HAP-1 (cell line): ENCODE measurements at regions not wholly inside any gene's neighbourhood (a gene's known extent, or its start where the extent isn't known, plus 50 kb on each side); places are given as distances from the start of the nearest gene placed in this dataset.
"Not testable (repeated sequence)": the region's sequence is repeated elsewhere in the genome, so short reads cannot be mapped to it uniquely, and the experiment has no call there.

Experiments used
- DNase-seq, 2 experiments: peaks; one replicate each; pipeline ENCODE4 v3.0.0-alpha.2; 2016 to 2020; ENCODE audit warnings: low spot score in 2 of 2
- H3K27me3 ChIP-seq: fragments of 250-450 bp; sonication (Bioruptor Pico); 2 replicates; pipeline ENCODE4 v1.5.1; 2020; ENCODE audit warnings: low read depth, mild to moderate bottlenecking, moderate library complexity
- H3K36me3 ChIP-seq: fragments of 250-450 bp; sonication (Bioruptor Pico); replicated peaks from 2 replicates; pipeline ENCODE4 v1.5.1; 2020; ENCODE audit warnings: mild to moderate bottlenecking
- H3K4me1 ChIP-seq: fragments of 250-450 bp; sonication (Bioruptor Pico); 2 replicates; pipeline ENCODE4 v1.5.1; 2020; ENCODE audit warnings: mild to moderate bottlenecking
- H3K4me3 ChIP-seq: fragments of 250-450 bp; sonication (Bioruptor Pico); 2 replicates; pipeline ENCODE4 v1.5.1; 2020; ENCODE audit warnings: mild to moderate bottlenecking, moderate library complexity
- H3K9me3 ChIP-seq: fragments of 250-450 bp; sonication (Bioruptor Pico); 2 replicates; pipeline ENCODE4 v1.5.1; 2020; ENCODE audit warnings: mild to moderate bottlenecking, moderate library complexity
- in situ Hi-C: fragments of 300-500 bp; cut with MboI; formaldehyde crosslinking; loops from 3 replicates; pipeline ENCODE4 v1.14.3; 2020; ENCODE audit warnings: low sequenced_read_pairs, inconsistent platforms, mixed read lengths

DNA sequence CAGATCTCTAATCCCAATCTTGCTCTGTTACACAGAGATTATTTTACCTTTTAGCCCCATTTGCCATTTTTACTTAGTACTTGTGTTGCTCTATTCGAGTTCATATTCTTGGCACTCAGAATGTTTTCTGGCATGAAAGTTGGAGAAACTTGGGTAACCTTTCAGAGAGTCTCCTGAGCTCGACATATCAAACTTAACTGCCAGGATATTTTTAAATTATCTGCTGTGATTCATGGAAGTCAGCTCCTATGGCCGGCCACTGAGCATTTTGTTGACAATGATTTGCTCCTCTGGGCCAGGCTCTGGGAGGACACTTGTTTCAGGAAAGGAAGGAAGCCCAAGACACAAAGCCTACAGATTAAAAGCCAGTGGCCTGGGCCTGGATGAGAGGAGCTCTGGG is 396.7 kb downstream of the TNS3 start:
- Histone ChIP-seq H3K4me1 (no peaks in the 10 kb centered on the region), H3K9me3 (no peaks in the 10 kb centered on the region), H3K4me3 (no peak overlapping the region), H3K36me3 (no peaks in the 10 kb centered on the region), H3K27me3 (no peaks in the 10 kb centered on the region; the same call in 1 of the 2 replicates)
- in situ Hi-C loops, result loop anchor here (10.0 kb wide), 1 partner anchor 1270 kb away; no protein-coding TSS in a partner anchor
- no peak for DNase-seq

DNA sequence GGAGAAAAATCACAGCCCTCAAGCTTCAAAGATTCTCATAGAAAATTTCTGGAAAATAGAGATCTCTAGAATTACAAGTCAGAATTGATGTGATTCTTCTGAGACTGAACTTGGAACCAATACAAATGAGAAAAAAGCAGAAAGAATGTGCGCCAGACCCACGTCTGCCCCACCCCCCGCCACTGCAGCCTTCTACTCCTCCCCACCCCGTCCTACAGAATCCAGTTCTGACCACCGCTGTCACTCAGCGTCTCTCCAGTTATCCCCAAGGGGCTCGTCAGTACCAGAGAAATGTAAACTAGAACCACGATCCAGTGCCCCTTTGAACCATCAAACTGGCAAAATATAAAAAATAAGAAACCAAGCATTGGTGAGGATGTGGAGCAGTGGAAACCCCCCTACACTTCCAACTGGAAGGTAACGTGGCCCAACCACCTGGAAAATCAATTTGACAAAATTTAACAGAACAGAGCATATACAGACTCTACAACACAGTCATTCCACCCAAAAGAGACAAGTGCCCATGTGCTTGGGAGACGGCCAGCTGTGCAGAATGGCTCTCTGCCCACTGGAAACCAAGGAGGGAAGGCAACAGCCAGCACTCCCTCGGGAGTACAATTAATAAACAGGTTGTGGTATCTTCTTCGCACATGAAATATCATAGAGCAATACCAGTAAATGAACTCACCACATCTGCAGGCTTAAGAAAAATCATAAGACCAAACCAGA is 397.9 kb downstream of the TNS3 start:
- in situ Hi-C loops, result loop anchor here (10.0 kb wide), 1 partner anchor 1269 kb away; no protein-coding TSS in a partner anchor
- Histone ChIP-seq H3K4me3 (no peak overlapping the region), H3K4me1 (no peaks in the 10 kb centered on the region), H3K27me3 (no peaks in the 10 kb centered on the region; the same call in 1 of the 2 replicates), H3K36me3 (no peaks in the 10 kb centered on the region), H3K9me3 (no peaks in the 10 kb centered on the region)
- DNase-seq, result no peak

DNA sequence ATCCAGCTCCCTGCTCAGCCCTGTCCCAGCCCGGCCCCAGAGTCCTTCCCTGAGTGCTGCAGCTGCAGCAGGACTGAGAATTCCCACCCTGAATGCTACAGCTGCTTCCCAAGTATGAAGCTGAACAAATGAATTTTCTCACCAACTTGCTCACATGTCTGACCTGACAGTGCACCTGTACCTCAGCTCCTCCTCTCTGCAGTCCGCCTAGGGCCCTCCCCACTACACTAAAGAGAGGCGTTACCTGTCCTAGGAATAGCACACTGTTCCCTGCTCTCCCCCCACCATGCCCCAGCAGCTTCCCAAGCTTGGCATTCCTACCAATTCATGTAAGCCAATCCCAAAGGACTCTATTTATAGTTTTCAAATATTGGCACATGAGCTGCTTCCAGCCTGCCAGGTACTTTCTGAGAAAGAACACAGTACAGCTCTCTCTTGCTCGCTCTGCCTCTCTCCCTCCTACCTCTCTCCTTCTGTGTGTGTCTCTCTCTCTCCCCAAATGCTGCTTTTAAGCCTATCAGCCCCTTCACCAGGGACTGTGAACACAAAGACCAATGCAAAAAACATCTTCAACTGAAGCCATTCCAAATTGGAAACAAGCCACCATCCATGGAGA is 400.1 kb downstream of the TNS3 start:
- in situ Hi-C loops, result loop anchor here (10.0 kb wide), 1 partner anchor 1267 kb away; no protein-coding TSS in a partner anchor
- Histone ChIP-seq H3K9me3 (no peaks in the 10 kb centered on the region), H3K36me3 (no peaks in the 10 kb centered on the region), H3K27me3 (no peaks in the 10 kb centered on the region; the same call in 1 of the 2 replicates), H3K4me3 (no peak overlapping the region), H3K4me1 (no peaks in the 10 kb centered on the region)
- DNase-seq, result no peak

DNA sequence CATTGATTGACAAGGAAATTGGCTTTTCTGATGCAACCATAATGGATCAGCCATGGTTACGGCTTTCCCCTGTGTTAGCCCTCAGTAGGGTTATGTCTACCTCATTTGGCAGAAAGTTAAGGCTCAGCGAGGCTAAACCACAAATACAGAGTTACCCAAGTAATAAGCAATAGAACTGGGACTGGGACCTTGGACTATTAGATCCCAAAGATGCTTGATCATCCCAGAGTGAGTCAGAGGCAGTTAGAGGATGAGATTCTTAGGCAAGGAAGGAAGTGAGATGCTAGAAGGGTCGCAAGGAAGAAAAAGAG is 401.4 kb downstream of the TNS3 start:
- in situ Hi-C loops, result loop anchor here (10.0 kb wide), 1 partner anchor 1266 kb away; no protein-coding TSS in a partner anchor
- Histone ChIP-seq H3K9me3 (no peaks in the 10 kb centered on the region), H3K4me3 (no peak overlapping the region), H3K4me1 (no peaks in the 10 kb centered on the region), H3K36me3 (no peaks in the 10 kb centered on the region), H3K27me3 (no peaks in the 10 kb centered on the region; the same call in 1 of the 2 replicates)
- DNase-seq, result no peak

DNA sequence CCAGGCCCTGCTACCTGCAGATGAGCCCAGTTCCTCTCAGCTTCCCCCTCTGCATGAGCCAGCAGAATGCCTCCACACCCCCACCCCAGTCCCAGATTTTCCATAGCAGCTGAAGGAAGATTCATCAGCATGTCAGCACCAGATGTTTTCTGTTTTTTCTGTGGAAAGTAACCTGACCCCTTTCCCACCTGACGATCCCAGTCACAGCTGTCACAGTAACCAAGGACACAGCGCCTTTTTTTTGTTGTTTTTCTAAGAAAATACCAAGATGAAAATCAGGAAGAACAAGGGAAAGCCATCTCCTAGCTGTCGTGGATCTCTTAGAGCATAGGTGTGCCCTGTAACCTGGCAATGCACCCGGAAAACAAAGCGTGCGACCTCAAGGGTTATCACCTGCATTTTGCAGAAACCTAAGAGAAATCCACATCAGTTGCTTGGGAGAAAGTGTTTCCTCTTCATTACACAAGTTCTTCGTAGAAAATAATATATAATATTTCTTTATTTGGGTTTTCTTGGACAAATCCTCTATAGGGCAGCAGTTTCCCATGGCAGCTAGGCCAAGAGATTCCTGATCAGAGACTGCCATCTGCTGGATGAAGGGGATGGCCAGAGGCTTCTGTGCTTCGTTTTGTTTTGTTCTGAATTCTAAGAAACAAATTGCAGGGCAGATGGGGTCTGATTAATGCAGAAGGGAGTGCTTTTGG is 401.9 kb downstream of the TNS3 start:
- H3K27me3 ChIP-seq, result no peaks in the 10 kb centered on the region
- H3K4me3 ChIP-seq, result no peak overlapping the region
- H3K36me3 ChIP-seq, result no peaks in the 10 kb centered on the region
- in situ Hi-C loops, result loop anchor here (10.0 kb wide), 1 partner anchor 1265 kb away; no protein-coding TSS in a partner anchor
- H3K4me1 ChIP-seq, result no peaks in the 10 kb centered on the region
- peak; percentile 21 to 51 for DNase-seq
- no peaks in the 10 kb centered on the region for H3K9me3 ChIP-seq

DNA sequence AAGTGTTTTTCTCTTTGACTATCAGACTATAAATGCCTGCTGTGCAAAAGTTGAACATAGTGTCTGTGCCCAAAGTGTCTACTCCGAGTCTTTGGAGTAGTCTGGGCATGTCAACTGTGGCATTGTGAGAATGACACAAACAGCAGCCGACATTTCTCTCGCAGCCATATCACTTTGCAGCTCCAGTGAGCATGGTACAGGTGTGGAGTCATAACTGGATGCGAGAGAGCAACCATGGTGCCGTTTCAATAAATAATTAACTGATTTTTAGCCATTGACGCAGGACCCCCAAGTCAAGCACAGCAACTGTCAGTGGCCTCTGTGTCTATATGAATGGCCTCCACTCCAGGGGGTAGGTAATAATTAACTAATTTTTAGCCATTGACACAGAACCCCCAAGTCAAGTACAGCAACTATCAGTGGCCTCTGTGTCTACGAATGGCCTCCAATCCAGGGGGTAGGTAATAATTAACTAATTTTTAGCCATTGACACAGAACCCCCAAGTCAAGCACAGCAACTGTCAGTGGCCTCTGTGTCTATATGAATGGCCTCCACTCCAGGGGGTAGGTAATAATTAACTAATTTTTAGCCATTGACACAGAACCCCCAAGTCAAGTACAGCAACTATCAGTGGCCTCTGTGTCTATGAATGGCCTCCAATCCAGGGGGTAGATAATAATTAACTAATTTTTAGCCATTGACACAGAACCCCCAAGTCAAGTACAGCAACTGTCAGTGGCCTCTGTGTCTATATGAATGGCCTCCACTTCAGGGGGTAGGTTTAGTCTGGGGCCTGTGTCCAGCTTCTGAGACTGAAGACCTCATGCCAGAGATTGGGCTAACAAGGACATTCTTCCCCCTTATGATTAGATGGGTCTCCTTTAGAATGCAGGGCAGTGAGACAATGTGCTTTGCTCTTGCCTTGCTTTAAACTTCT is 409.0 kb downstream of the TNS3 start:
- DNase-seq, in situ Hi-C loops, H3K36me3 ChIP-seq, H3K4me3 ChIP-seq, H3K9me3 ChIP-seq, H3K27me3 ChIP-seq, H3K4me1 ChIP-seq: not testable (repeated sequence)

DNA sequence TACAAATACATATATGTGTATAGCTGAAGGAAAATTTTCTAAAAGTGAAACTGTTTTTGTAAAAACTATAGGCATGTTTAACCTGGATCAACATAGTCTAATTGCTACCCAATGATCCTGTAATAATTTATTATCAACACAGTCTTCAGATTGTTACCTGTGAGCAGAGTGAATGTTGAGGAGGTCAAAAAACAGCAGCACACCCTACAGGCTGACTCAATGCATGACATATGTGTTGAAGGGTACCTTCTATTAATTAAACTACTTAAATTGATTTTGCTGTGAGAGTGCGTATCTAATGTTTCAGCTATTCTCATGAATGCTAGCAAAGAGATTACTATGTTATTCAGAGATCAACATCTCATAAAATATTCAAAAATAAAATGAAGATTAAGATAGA is 411.4 kb downstream of the TNS3 start:
- no peak for DNase-seq
- in situ Hi-C loops, result no loop called here

DNA sequence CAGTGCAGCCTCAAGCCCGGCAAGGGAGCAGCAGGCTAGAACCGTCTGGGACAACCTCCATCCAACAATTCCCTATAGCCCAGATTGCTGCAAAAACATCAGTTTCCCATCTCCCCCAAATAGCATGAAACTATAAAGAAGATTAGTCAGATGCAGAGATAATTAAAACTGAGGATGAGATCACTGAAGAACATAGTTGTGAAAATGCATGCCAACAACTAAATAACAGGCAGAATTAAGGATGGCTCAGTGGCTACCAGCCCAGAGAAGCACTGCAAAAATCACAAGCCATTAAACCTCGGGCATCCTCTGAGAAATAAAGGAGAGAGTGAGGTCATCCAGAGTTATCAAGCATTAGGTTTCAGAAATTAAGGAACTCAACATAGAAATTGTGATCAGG is 427.1 kb downstream of the TNS3 start:
- Histone ChIP-seq H3K9me3 (no peaks in the 10 kb centered on the region), H3K36me3 (no peaks in the 10 kb centered on the region), H3K4me3 (no peak overlapping the region), H3K4me1 (no peaks in the 10 kb centered on the region), H3K27me3 (peaks cover 9% of the 10 kb centered on the region; the same call in 1 of the 2 replicates)
- in situ Hi-C loops, result no loop called here
- DNase-seq, result no peak

More for the DNA sequence above, 411.4 kb downstream of the TNS3 start:
- 0 out of 2 replicates have a peak, but pooled peaks cover 2% of the 10 kb centered on the region for H3K27me3 ChIP-seq
- no peaks in the 10 kb centered on the region for H3K4me1 ChIP-seq
- no peaks in the 10 kb centered on the region for H3K9me3 ChIP-seq
- H3K36me3 ChIP-seq, result no peaks in the 10 kb centered on the region
- H3K4me3 ChIP-seq, result no peak overlapping the region

DNA sequence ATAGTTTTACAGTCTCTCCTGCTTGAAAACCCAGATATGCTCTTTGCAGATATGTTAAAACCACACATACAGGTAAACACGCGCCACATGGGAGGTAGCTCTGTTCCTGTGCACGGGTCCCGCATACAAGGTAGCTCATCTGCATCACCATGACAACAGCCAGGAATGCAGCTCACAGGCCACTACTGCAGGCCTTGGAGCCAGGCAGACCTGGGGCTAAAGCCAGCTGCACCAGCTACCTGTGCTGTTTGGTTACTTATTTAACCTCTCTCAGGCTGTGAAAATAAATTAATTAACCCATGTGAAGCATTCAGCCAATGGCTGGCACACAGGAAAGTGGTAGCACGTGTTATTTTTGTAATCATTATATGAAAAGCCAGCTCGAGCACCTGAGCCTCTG is 428.3 kb downstream of the TNS3 start:
- no peak for DNase-seq
- Histone ChIP-seq H3K9me3 (no peaks in the 10 kb centered on the region), H3K36me3 (no peaks in the 10 kb centered on the region), H3K4me3 (no peak overlapping the region), H3K4me1 (no peaks in the 10 kb centered on the region), H3K27me3 (peaks cover 9% of the 10 kb centered on the region; the same call in 1 of the 2 replicates)
- in situ Hi-C loops, result no loop called here

DNA sequence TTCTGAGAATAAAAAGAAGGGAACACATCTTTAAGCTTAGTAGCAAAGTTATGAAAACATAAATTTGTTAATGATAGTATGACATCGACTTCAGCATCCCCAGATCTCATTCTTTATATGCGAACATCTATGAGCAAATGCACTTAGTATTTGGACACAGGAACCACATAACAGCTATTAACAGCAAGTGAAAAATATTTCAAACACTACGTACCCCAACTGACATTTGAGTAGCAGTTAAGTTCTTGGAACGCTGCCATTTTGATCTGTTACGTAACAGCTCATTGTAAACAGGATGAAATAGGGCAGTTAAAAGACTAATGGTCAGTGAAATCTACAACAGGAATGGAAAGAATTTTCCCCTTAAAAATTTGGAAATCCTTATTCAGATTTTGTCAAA is 428.9 kb downstream of the TNS3 start:
- H3K27me3 ChIP-seq, result peaks cover 9% of the 10 kb centered on the region; the same call in 1 of the 2 replicates
- H3K4me3 ChIP-seq, result no peak overlapping the region
- no peaks in the 10 kb centered on the region for H3K4me1 ChIP-seq
- no peaks in the 10 kb centered on the region for H3K36me3 ChIP-seq
- no peaks in the 10 kb centered on the region for H3K9me3 ChIP-seq
- DNase-seq, result no peak
- in situ Hi-C loops, result no loop called here

DNA sequence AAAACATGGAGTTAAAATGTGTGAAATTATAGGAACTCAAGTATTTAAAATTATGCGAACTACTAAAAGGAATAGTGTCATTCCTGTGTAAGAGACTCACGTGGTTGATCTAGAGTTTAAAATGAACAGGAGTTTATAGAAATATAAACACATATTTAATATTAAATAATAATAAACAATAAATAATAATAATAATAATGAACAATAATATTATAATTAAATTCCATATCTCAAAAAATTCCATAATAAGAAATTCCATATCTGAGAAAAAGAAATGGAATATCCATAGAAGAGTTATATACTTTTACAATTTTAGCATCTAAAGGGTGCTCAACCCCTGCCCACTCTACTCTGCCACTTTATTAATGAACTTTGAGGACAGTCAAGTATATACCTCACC is 429.6 kb downstream of the TNS3 start:
- no peak for DNase-seq
- no peak overlapping the region for H3K4me3 ChIP-seq
- no peaks in the 10 kb centered on the region for H3K9me3 ChIP-seq
- H3K4me1 ChIP-seq, result no peaks in the 10 kb centered on the region
- no peaks in the 10 kb centered on the region for H3K36me3 ChIP-seq
- in situ Hi-C loops, result no loop called here
- peaks cover 9% of the 10 kb centered on the region; the same call in 1 of the 2 replicates for H3K27me3 ChIP-seq

DNA sequence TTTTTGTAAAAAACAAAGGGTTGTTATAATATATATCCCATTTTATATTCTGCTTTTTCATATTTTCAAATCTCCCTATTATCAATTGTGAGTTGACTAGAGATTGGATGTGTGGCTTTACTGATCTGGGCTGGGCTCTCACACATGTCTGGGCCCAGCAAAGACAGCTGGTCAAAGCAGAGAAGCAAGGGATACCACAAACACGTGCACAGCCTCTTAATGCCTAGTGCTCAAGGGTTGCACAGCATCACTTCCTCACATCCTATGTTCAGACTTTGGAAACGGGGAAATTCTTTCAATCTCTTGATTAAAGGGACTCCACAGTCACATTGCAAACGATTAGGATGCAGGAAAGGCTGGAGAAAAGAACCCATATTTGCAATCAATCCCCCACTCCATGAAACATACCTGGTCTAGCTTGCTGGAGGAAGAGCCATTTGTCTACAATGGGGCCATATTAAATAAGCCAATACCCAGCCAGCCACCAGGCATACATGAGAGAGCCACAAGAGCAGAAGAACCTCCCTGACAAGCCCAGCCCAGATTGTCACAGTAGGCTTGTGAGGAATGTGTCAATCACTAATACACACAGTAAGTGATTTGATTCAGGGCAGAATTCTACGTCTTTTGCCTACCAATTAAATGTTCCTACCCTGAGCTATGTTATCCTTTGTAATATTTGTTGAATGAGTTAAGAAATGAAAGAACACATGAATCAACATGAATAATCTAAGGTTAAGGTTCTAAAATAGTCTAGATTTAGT is 431.2 kb downstream of the TNS3 start:
- H3K9me3 ChIP-seq, result no peaks in the 10 kb centered on the region
- no peaks in the 10 kb centered on the region for H3K4me1 ChIP-seq
- peaks cover 4% of the 10 kb centered on the region; the same call in 1 of the 2 replicates for H3K27me3 ChIP-seq
- H3K4me3 ChIP-seq, result no peak overlapping the region
- in situ Hi-C loops, result no loop called here
- H3K36me3 ChIP-seq, result no peaks in the 10 kb centered on the region
- no peak for DNase-seq
